GM19328 (cell line): ENCODE measurements at regions not wholly inside any gene's neighbourhood (a gene's known extent, or its start where the extent isn't known, plus 50 kb on each side); places are given as distances from the start of the nearest gene placed in this dataset.

Experiments
- ATAC-seq: cut with Tn5 transposase; IDR thresholded peaks from one replicate; pipeline ENCODE4 v1.9.1; 2021; ENCODE audit warnings: mild to moderate bottlenecking, moderate library complexity; ENCODE audit not compliant: unreplicated experiment

GRCh38 chr9:107545036-107545435, 55.5 kb upstream of the KLF4 start:
- no peak for ATAC-seq

DNA sequence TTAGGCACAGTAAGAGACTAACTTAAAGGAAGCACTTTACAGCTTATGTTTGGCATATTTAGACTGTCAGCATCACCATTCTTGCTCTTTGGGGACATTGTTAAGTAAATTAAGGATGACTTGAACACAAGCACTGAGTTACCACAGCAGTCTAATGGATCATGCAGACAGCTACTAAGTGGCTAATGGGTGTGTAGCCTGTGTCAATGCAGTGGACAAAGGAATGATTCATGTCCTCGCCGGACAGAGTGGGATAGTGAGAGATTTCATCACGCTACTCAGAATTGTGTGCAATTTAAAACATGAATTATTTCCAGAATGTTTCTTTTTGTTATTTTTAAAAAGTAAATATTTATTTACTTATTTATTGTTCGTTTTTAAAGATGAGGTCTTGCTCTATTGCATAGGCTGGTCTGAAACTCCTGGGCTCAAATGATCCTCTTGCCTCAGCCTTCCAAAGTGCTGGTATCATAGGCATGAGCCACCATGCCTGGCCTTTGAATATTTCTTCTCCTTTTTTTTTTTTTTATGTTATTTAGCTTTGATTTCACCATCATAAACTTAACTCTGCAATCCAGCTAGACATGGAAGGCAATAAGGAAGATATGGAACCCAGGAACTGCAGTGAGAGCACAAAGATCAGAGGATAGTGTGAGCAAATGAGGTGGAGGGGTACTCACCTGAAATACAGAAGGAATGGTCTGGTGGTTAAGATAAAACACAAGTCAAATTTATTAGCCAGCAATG, 53.0 kb upstream of the KLF4 start:
- ATAC-seq, result no peak

GRCh38 chr9:107541523-107541922, 52.0 kb upstream of the KLF4 start:
- ATAC-seq, result no peak

DNA sequence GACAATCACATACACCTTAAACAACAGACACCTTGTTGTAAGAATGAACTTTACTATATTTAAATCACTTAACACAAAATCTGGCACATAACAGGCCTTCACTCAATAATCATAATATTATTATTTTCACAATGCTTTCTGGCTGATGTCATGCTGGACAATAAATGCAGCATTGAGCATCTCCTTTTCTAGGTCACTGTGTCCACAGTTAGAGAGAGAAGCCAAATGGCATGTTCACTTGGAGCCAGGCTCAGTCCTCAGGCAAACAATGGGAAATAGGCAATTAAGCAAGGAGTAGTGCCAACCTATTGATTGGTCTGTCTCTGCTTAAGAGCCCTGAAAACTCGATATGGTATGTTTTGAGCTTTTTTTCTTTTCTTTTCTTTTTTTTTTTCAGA, 50.6 kb upstream of the KLF4 start:
- ATAC-seq, result no peak

DNA sequence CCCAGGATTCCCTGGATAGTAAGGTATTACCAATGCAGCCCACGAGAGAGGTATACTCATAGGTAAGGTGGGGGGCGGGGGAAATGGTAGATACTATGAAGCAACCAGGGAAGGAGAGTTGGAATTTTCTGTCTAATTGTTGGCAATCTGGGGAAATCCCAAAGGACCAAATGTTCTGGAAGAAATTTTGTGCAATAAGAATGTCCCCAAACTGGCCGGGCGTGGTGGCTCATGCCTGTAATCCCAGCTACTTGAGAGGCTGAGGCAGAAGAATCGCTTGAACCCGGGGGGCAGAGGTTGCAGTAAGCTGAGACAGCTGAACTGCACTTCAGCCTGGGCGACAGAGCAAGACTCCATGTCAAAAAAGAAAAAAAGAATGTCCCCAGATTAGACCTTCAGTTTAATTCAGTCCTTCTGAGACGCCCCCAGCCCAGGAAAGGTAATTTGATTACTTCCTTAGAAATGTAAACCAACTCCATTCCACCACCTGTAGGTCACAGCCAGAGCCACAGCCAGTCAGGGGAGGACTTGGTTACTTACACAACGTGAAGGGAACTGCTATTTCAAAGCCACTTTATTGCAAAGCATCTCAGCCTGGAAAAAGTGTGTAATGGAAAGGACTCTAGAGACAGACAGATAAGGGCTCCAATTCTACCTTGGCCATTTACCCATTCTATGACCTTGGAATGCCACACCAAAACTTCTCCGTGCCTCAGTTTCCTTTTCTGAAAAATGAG, 50.0 kb upstream of the KLF4 start:
- no peak for ATAC-seq
